Caki2 (cell line): ENCODE measurements at regions not wholly inside any gene's neighbourhood (a gene's known extent, or its start where the extent isn't known, plus 50 kb on each side); places are given as distances from the start of the nearest gene placed in this dataset.

ENCODE experiments used
- DNase-seq: peaks from one replicate; pipeline ENCODE4 v3.0.0-alpha.2; 2015; ENCODE audit warnings: low read depth
- in situ Hi-C: cut with HindIII; loops from 2 replicates; pipeline ENCODE4 v1.10.0; 2016; ENCODE audit warnings: low sequenced_read_pairs, low pct_unique_long_range_greater_than_20kb, mixed read lengths

DNA sequence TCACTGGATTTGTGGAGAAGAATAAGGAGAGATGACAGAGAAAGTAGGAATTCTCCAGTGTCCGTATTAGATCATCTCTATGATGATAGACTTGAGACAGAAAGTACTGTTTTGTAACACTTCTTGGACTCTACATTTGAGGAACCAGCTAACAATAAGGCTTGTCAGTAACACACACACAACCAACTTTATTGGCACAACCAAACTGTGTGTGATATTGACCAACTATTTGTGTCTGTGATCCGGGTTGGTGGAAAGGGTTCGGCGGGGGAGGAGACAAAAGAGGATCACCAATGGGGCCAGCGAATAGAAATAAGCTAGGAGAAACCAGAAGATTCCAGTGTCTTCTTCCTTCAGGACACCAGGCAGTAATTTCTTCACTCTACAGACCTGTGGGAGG, 79.8 kb downstream of the MARCHF4 start:
- in situ Hi-C loops = no loop called here

DNA sequence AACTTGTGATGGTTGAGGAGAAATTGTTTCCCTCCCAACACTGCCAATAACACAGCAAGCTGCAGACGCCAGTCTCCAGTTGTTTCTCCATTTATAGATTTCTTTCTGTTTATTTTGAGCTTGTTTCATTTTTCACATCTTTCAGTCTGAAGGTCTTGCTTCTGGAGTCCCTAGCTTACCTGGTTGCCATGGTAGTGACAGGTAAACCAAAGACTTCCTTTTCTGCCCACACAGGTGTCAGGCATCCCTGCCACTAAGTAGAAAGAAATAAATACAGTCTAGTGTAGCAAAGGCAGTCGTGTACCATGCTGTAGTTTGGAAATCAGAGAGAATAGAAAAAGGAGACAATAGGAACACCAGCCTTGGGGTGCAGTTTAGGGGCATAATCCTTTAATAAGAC, 82.8 kb downstream of the MARCHF4 start:
- DNase-seq = no peak
- in situ Hi-C loops = no loop called here

More for the DNA sequence above, 79.8 kb downstream of the MARCHF4 start:
- no peak for DNase-seq

DNA sequence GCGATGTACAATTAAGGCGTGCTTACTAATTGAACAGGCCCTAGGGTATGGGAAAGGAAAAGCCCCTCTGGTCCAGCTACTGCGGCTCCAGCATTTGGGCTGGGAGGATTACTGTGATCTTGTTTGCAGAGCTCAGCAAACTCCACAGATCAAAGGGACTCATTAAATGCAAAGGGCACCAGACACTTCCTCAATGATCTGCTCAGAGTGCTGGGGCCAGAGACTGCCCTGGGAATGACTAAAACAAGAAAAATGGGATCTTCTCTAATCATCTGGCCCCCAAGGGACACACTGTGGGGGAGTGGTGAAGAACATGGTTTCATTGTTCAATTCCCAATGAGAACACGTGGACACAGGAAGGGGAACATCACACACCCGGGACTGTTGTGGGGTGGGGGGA, 85.0 kb downstream of the MARCHF4 start:
- in situ Hi-C loops = no loop called here
- no peak for DNase-seq

DNA sequence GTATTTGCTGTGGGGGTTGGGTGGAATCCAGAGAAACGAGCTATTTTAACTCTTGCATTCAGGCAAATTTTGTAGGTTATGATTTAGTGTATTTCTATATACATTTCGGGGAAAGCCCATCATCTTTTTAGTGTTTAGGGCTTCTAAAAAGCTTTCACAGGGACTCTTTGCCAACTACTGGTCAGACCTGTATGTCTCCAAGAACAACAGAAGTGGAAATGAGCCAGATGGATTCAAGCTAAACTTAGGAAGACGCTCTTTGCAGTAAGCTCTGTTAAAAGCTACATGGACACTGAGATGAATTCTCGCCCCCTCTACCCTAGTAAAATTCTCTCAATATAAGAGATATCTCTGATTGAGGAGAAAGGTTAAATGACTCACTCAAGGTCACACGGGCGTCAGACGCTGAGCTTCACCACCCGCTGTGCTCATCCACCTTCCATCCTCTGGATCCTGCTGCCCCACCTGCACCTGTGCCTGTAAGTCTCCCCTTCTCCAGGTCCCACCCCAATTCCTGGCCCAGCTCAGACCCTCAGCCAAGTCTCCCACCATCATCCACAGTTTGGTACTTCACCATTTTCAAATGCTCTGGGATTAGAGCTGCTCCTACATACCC, 85.6 kb downstream of the MARCHF4 start:
- no peak for DNase-seq
- in situ Hi-C loops = no loop called here

DNA sequence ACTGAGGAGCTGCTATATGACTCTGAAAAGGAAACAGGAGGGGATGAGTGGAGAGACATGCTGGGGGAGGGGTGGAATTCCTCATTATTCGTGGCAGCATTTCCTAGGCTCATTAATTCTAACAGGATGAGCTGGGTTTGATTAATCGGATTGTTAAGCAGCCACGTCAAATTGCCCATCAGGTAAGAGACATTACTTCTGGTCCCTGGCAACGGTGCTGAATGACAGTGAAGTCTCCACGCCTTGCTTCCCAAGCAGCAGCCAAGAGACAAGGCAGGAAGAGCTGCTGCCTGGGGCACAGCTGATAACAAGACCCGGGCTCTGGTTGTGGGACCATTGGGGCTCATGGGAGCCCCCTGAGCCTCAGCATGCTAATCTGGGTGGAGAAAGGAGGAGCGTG, 86.6 kb downstream of the MARCHF4 start:
- DNase-seq = no peak
- in situ Hi-C loops = no loop called here

DNA sequence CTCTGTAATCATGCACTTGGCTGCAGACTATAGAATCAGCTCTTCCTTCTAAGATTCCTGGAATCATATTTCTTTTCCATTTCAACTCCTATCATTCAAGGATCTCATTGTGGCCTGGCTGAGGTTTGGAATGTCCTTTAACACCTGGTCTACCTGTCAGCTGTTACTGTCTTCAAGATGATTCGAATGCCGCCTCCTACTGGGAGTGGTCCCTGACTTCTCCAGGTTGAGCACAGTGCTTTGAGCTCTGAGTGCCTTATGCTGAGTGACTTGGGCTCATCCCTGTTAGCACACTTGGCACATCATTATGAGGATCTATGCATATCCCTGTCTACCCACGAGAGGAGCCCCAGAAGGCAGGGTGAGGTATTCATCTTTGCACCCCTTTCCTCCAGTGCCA, 87.6 kb downstream of the MARCHF4 start:
- no peak for DNase-seq
- in situ Hi-C loops = no loop called here

DNA sequence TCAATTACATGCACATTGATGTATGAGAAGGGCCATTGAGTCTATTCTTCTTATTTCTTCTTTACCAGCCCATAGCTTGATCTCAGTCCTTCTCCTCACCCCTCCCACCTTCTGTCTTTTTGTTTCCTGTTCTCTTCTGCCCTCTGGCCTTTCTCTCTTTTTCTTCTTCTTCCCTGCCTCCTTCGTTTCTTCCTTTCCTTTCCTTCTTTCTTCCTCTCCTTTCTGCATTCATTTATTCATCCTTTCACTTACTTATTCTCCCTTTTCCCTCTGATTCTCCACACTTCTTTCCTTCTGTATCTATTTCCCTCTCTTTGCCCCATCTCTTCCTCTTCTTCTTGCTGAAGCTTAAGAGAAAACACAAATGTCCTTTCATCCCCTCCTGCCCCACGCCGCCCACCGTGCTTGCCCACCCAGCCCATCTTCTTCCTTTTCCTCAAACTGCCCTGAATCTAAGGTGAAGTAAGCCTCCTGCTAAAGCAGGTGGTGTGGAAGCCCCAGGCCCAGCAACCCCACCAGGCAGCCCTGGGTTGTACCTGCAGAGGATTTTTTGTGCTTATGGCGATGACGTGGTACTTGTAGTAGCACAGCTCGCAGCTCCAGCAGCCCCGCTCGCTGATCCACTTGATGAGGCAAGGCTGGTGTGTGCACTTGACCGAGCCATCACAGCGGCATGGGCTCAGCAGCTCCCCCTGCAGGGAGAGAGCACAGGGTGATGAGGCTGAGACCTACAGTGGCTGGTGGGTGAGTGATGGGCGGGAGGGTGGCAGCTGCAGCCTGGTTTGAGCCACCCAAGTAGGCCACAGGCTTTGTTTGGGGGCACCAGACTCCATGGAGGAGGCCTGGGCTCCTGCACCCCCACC, 89.0 kb downstream of the MARCHF4 start:
- no peak for DNase-seq
- in situ Hi-C loops = no loop called here

DNA sequence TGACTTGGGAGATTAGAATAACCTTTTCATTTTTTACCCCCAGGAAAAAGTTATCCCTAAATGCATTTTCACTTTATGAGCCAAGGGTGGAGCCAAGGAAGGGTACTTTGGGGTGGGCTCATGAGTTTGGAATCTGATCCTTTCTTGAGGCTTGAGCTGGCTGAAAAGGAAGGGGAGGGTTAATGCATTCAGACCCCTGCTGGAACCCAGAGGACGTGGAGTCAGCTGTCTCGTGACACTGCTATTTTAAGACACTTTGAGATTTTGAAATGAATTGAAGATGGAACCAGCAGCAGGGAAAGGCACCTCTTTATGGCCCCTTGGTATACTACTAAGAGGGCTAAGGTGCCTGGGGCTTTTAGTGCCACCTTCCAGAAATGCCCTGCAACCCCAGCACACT, 90.4 kb downstream of the MARCHF4 start:
- no peak for DNase-seq
- in situ Hi-C loops = no loop called here

DNA sequence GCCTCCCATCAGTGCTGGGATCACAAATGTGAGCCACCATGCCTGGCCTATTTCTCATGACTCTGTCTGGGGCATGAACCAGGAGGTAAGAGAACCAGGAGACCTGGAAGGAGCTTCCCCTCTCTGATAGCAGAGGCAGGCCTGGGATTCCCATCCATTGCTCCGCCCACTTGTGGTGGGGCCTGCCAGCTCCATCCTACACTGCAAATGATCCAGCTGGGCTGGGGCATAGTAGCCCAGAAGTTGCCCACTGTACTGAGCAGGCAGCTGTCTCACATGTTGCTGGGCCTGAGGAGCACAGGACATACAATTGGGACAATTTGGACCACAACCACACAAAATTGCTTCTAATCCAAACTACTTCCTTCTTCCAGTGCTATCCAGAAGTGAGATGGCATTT, 91.0 kb downstream of the MARCHF4 start:
- in situ Hi-C loops = no loop called here
- DNase-seq = no peak

DNA sequence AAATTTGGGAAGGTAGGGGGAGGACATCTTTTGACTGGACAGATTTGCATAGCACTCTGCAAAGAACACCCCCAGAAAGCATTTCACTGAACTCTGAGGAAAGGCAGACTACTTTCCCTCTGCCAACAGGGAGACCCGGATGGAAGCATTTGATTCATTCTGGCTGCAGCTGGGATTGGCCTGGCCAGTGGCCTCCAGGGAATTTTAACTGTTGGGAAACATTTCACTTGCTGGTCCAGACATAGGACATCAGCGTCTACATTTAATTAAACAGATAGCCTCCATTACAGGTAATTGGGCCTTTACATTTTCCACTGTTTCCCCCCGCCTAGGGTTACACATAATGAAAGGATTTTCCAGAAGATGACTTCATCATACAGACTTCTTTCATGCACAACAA, 92.8 kb downstream of the MARCHF4 start:
- in situ Hi-C loops = no loop called here
- DNase-seq = no peak

DNA sequence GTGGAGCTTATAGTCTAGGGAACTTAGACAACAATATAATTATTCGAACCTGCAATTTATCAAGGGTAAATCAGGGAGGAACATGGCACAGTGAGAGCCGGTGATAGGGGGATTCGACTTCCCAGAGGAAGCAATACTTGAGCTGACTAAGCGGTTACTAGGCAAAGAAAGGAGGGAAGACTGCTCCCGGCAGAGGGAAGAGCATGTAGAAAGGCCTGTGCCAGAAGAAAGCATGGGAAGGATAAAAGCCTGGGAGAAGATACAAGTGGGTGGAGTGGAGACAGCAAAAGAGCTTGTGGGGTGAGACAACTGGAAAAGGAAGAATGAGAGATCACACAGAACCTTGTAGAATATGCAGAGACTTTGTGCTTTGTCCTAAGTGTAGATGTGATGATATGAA, 93.3 kb downstream of the MARCHF4 start:
- in situ Hi-C loops = no loop called here
- DNase-seq = no peak

DNA sequence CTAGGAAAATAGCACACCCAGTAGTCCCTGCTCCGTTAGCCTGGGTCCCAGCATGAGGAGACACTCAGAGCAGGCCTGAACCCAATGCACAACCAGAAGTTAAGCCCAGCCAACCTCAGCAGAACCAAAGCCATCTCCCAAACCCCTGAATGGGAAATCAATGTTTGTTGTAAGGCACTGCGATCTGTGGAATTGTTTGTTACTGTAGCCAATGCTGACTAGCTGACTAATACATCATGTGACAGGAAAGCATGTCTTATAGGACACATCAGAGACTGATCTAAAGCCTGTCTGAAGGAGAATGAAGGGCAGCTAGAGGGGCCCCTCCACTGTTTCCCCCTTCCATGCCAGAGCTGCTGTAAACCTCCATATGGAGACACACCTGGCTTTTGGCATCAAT, 96.4 kb downstream of the MARCHF4 start:
- in situ Hi-C loops = no loop called here
- DNase-seq = no peak

DNA sequence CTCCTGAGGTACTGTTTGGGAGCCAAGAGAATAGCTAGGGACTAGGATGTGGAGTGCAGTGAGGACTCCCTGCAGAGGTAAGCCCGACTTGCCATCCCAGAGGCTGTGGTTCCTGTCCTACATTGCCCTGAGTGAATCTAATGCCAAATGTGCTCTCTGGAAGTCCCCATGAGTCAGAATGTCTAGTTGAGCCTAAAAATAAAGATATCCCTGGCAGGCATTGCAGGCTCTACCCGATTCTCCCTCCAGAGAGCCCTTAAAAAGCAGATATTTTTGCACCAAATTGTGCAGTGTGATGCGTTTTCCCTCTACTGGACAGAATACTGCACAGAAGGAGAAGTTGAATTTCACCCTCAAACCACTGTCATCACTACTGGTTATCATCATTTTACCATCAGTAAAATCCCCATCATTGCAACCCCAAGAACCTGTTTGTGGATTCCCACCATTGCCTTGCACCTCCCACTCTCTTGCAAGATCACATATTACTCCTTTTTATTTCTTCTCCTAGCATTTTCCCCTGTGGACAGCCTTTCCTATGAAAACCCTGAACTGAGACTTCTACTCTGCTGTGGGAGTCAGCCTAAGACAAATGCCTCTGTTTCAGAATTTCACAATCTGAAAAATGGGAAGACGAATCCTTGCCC, 98.0 kb downstream of the MARCHF4 start:
- in situ Hi-C loops = no loop called here
- DNase-seq = no peak

DNA sequence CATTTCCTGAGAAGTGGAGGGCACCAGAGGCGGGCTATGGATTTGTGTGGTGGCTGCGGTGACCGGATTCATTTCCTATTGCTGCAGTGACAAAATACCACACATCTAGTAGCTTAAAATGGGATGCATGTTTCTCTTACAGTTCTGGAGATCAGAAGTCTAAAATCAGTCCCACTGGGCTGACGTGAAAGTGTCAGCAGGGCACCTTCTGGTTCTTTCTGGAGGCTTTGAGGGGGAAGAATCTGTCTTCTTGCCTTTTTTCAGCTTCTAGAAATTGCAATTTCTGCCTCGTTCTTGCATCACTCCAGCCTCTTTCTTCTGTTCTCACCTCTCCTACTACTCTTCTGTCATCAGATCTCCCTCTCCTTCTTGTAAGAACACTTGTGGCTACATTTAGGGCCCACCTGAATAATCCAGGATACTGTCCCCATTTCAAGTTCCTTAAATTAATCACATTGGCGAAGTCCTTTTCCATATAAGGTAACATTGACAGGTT, 111.2 kb downstream of the MARCHF4 start:
- in situ Hi-C loops = no loop called here
- no peak for DNase-seq

DNA sequence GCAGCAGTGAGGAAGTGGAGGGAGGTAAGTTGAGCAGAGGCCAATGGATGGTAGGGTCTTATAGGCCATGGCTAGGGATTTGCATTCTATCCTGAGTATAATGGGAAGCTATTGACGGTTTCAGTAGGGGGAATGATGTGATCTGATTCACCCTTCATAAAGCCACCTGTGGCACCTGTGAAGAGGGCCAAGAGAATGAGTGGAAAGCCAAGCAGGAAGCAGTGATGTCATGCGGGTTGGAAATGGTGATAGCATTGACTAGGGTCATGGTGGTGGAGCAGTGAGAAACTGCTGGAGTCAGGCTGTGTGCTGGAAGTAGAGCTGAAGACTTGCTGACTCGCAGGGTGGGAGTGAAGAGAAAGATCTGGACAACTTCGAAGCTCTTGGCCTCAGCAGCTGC, 111.7 kb downstream of the MARCHF4 start:
- in situ Hi-C loops = no loop called here
- DNase-seq = no peak

DNA sequence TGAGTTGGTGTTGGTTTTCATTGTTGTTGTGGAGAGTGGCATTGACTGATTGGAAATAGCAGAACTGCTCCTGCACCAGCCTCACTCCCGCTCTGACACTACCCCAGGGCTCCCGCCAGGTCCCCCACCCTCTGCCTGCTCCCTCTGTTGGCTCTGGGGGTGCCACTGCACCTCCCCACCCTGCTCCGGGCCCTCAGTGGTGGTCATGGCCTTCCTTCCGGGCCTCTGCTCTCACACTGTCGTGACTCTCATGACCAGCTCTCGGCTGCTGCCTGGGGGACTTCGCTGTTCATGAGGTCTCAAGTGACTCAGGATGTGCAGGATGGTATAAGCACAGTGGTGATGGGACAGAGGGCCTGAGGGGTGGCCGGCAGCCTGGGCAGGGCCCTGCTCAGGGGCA, 113.2 kb downstream of the MARCHF4 start:
- in situ Hi-C loops = no loop called here
- DNase-seq = no peak

DNA sequence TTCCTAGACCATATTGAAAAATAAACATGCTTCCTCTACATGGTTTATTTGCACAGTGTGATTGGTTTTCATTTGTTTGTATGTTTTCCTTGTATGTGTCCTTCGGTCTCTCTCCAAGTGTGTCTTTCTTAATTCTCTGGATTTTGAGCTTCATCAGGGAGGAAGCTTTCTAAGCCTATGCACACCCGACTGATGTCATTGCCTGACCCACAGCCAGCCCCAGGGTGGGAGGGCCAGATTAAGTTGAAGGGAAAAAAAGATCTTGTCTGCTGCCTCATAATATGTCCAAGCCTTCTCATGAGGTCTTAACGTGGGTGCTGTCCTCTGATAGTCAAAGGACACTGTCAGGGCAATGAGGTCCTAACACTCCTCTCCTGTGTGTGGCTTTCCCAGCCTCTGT, 115.2 kb downstream of the MARCHF4 start:
- in situ Hi-C loops = no loop called here

More for the DNA sequence above, 115.2 kb downstream of the MARCHF4 start:
- no peak for DNase-seq
